HepG2 (cell line): ENCODE measurements at regions not wholly inside any gene's neighbourhood (a gene's known extent, or its start where the extent isn't known, plus 50 kb on each side); places are given as distances from the start of the nearest gene placed in this dataset.

ENCODE experiments used
- ATAC-seq: fragments of 200-7000 bp; cut with Tn5 transposase; 3 replicates; pipeline ENCODE4 v1.9.1; 2020; ENCODE audit warnings: mild to moderate bottlenecking, moderate library complexity
- BruUV-seq: library from RNA; stranded (reverse); fragments of 400-500 nt; replicated peaks from 2 replicates; lab custom pipeline; 2021; lab: Mats Ljungman, UMichigan
- CTCF ChIA-PET: fragments of 300-600 bp; formaldehyde crosslinking; extraction: SDS; loops from one replicate; lab custom pipeline; 2021; ENCODE audit warnings: low total read pairs, inconsistent platforms, low intra/inter-chr PET ratio; lab: Yijun Ruan, JAX
- POLR2A ChIA-PET: fragments of 350-600 bp; sonication (Branson Sonifier 250); formaldehyde crosslinking; loops from one replicate; lab custom pipeline; 2020; ENCODE audit warnings: antibody characterized with exemption, inconsistent platforms; lab: Yijun Ruan, JAX
- DNase-seq: peaks from one replicate; pipeline ENCODE4 v3.0.0-alpha.2; 2015; ENCODE audit warnings: low spot score
- FAIRE-seq: peaks from 3 replicates; lab custom pipeline; 2011; peaks lifted over from hg19 to GRCh38; lab: Jason Lieb, UNC
- H2AFZ ChIP-seq: one replicate; pipeline ENCODE4 v1.6.1; 2011; ENCODE audit warnings: low read length, inconsistent platforms
- H3K27ac ChIP-seq: fragments of 300-600 bp; 3 replicates; pipeline ENCODE4 v1.8.0; 2011; ENCODE audit warnings: mixed run types, mild to moderate bottlenecking, mixed read lengths, low read length, inconsistent platforms; ENCODE audit not compliant: insufficient read depth; ENCODE audit errors: extremely low read length
- H3K27me3 ChIP-seq, 2 experiments: fragments of 200-600 bp in 1 of 2; 2 replicates in 1 of 2; 3 replicates in 1 of 2; pipeline versions ENCODE4 v1.6.0 to v1.8.0; 2011; ENCODE audit warnings: low read length in 2 of 2, mild to moderate bottlenecking in 2 of 2, moderate library complexity in 2 of 2, inconsistent platforms in 1 of 2; ENCODE audit not compliant: insufficient read depth in 2 of 2, control insufficient read depth in 1 of 2
- H3K36me3 ChIP-seq, 2 experiments: fragments of 200-600 bp in 1 of 2; replicated peaks in 1 of 2; 2 replicates in 1 of 2; 3 replicates in 1 of 2; pipeline versions ENCODE4 v1.5.1 to v1.8.0; 2011; ENCODE audit warnings: low read length in 2 of 2, inconsistent platforms in 1 of 2; ENCODE audit not compliant: insufficient read depth in 2 of 2, control insufficient read depth in 1 of 2
- H3K4me1 ChIP-seq: 2 replicates; pipeline ENCODE4 v1.5.1; 2012; ENCODE audit warnings: low read length, inconsistent platforms; ENCODE audit not compliant: insufficient read depth
- H3K4me2 ChIP-seq: 2 replicates; pipeline ENCODE4 v1.6.0; 2011; ENCODE audit warnings: low read depth, low read length, inconsistent platforms
- H3K4me3 ChIP-seq, 3 experiments: fragments of 200-600 bp in 1 of 3; sonication (generic), shearing (Covaris generic) in 1 of 3; replicated peaks in 1 of 3; 2 replicates each; pipeline ENCODE4 v1.5.1; 2011 to 2016; ENCODE audit warnings: low read length in 3 of 3, inconsistent platforms in 2 of 3, low read depth in 2 of 3, mild to moderate bottlenecking in 2 of 3, control low read depth in 1 of 3, mixed read lengths in 1 of 3; ENCODE audit not compliant: insufficient read depth in 1 of 3
- H3K79me2 ChIP-seq: one replicate; pipeline ENCODE4 v1.6.1; 2011; ENCODE audit warnings: low read length, inconsistent platforms; ENCODE audit not compliant: insufficient read depth
- H3K9ac ChIP-seq: 2 replicates; pipeline ENCODE4 v1.6.0; 2011; ENCODE audit warnings: mild to moderate bottlenecking, low read depth, low read length, inconsistent platforms; ENCODE audit not compliant: insufficient read depth
- H3K9me3 ChIP-seq: 2 replicates; pipeline ENCODE4 v1.5.1; 2012; ENCODE audit warnings: mild to moderate bottlenecking, low read length
- H4K20me1 ChIP-seq: 2 replicates; pipeline ENCODE4 v1.6.0; 2011; ENCODE audit warnings: inconsistent platforms, mild to moderate bottlenecking, low read length, moderate library complexity; ENCODE audit not compliant: insufficient read depth
- CENPX ChIP-seq: sonication (generic); formaldehyde crosslinking; IDR thresholded peaks from 2 replicates; pipeline ENCODE4 v1.9.0; 2021; ENCODE audit warnings: mild to moderate bottlenecking, missing genetic modification reagents, moderate library complexity
- CREB1 ChIP-seq, 2 experiments: fragments of 450-650 bp in 1 of 2; IDR thresholded peaks; 2 replicates each; pipeline ENCODE4 v1.6.1; 2016 to 2017; ENCODE audit warnings: control low read depth in 1 of 2, mild to moderate bottlenecking in 1 of 2, missing compliant biosample characterization in 1 of 2, missing genetic modification characterization in 1 of 2
- DR1 ChIP-seq: sonication (generic); formaldehyde crosslinking; IDR thresholded peaks from 2 replicates; pipeline ENCODE4 v1.8.0; 2021; ENCODE audit warnings: mild to moderate bottlenecking, missing genetic modification reagents, inconsistent platforms
- EED ChIP-seq: sonication (generic); formaldehyde crosslinking; IDR thresholded peaks from 2 replicates; pipeline ENCODE4 v1.5.0; 2020; ENCODE audit warnings: mild to moderate bottlenecking, missing genetic modification reagents
- ELF1 ChIP-seq: sonication (generic); formaldehyde crosslinking; IDR thresholded peaks from 2 replicates; pipeline ENCODE4 v1.4.0; 2020; ENCODE audit warnings: missing genetic modification reagents
- MTA1 ChIP-seq: sonication (generic); formaldehyde crosslinking; IDR thresholded peaks from 2 replicates; pipeline ENCODE4 v1.4.0; 2020; ENCODE audit warnings: missing genetic modification reagents, mild to moderate bottlenecking, borderline replicate concordance
- SAFB2 ChIP-seq: sonication (generic); formaldehyde crosslinking; IDR thresholded peaks from 2 replicates; pipeline ENCODE4 v1.5.1; 2020; ENCODE audit warnings: missing genetic modification reagents, low read depth, mild to moderate bottlenecking, borderline replicate concordance
- SNAPC2 ChIP-seq: sonication (generic); formaldehyde crosslinking; IDR thresholded peaks from 2 replicates; pipeline ENCODE4 v1.8.1; 2022; ENCODE audit warnings: mild to moderate bottlenecking, missing genetic modification reagents
- TCF7 ChIP-seq: sonication (generic); IDR thresholded peaks from 2 replicates; pipeline ENCODE4 v1.6.1; 2016; ENCODE audit warnings: antibody characterized with exemption, low read depth
- TRIM24 ChIP-seq: sonication (generic); formaldehyde crosslinking; IDR thresholded peaks from 2 replicates; pipeline ENCODE4 v1.8.0; 2022; ENCODE audit warnings: mild to moderate bottlenecking, missing genetic modification reagents
- ZBTB1 ChIP-seq: sonication (generic); formaldehyde crosslinking; IDR thresholded peaks from 2 replicates; pipeline ENCODE4 v1.4.0; 2020; ENCODE audit warnings: missing genetic modification reagents, borderline replicate concordance
- ZNF350 ChIP-seq: sonication (generic); formaldehyde crosslinking; IDR thresholded peaks from 2 replicates; pipeline ENCODE4 v1.4.0; 2020; ENCODE audit warnings: mild to moderate bottlenecking, low read depth, missing genetic modification reagents, borderline replicate concordance
- ZSCAN20 ChIP-seq: sonication (generic); formaldehyde crosslinking; IDR thresholded peaks from 2 replicates; pipeline ENCODE4 v1.4.0; 2020; ENCODE audit warnings: missing genetic modification reagents, mild to moderate bottlenecking, borderline replicate concordance
- ZSCAN22 ChIP-seq: sonication (generic); formaldehyde crosslinking; IDR thresholded peaks from 2 replicates; pipeline ENCODE4 v1.4.0; 2020; ENCODE audit warnings: mild to moderate bottlenecking, missing genetic modification reagents
- WGBS: methylation state at CpG from one replicate; pipeline ENCODE4 v1.1.6; 2017; ENCODE audit warnings: low lambda C conversion rate; 5-methylcytosine and 5-hydroxymethylcytosine counted together
- in situ Hi-C: cut with HindIII; loops from 2 replicates; pipeline ENCODE4 v1.10.0; 2017; ENCODE audit warnings: low pct_unique_long_range_greater_than_20kb; ENCODE audit not compliant: extremely low pct_ligation_motif_present
- intact Hi-C: fragments of 100-400 bp; cut with micrococcal nuclease; formaldehyde crosslinking; loops from one replicate; pipeline ENCODE4 v1.10.0; 2022; ENCODE audit not compliant: unreplicated experiment
- TF ChIP-seq, protein P1 (sequence below): IDR thresholded peaks from 2 replicates; pipeline ENCODE4 v1.6.1; 2016; ENCODE audit warnings: missing compliant biosample characterization, missing genetic modification reagents, borderline replicate concordance
- TF ChIP-seq, protein P2 (sequence below): sonication (generic); formaldehyde crosslinking; IDR thresholded peaks from 2 replicates; pipeline ENCODE4 v1.8.0; 2022; ENCODE audit warnings: low read depth, missing genetic modification reagents
- TF ChIP-seq, protein P3 (sequence below): sonication (generic); formaldehyde crosslinking; IDR thresholded peaks from 2 replicates; pipeline ENCODE4 v1.4.0; 2020; ENCODE audit warnings: low read depth, mild to moderate bottlenecking, missing genetic modification reagents

DNA sequence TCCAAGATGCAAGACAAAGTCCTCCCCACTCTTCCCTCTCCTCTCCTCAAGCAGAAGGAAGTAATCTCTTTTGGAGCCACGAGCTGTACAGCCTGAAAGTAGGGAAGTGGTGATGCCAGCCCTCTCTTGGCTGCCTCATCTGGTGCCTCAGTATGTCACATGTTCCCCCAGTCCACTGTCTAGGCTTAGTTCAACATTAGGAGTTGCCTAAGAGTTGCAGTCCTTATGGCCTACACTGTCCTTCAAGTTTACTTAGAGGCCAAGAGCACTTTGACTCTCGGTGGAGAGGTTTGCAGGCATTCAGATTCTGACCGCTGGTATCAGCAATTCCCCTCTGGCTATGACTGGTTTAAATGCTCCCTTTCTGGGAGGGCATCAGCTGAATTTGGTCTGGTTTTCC is 735.6 kb downstream of the GLUD2 start:
- POLR2A ChIA-PET: no interaction called here
- Histone ChIP-seq H4K20me1 (no peaks in the 10 kb centered on the region), H3K4me2 (no peak overlapping the region), H3K36me3 (no peaks in the 10 kb centered on the region), H3K4me3 (no peak overlapping the region), H3K9me3 (no peaks in the 10 kb centered on the region), H3K4me1 (no peaks in the 10 kb centered on the region), H3K79me2 (no peaks in the 10 kb centered on the region), H3K9ac (no peak overlapping the region), H2AFZ (no peak overlapping the region), H3K27me3 (no peaks in the 10 kb centered on the region), H3K27ac (no peak overlapping the region)
- DNase-seq (no peak), ATAC-seq (no peak), FAIRE-seq (no peak)
- CTCF ChIA-PET: no interaction called here
- TF ChIP-seq SAFB2 (CRISPR knock-in tag) (no peak), ZSCAN22 (CRISPR knock-in tag) (no peak), MTA1 (no peak), ZBTB1 (CRISPR knock-in tag) (no peak), ELF1 (CRISPR knock-in tag) (no peak), ZSCAN20 (CRISPR knock-in tag) (no peak), TRIM24 (CRISPR knock-in tag) (no peak), ZNF350 (CRISPR knock-in tag) (no peak), SNAPC2 (no peak), DR1 (CRISPR knock-in tag) (no peak), CREB1 (IDR thresholded peaks at IDR 0.05) (no peak), CREB1 (CRISPR knock-in tag; IDR thresholded peaks at IDR 0.05) (no peak), EED (CRISPR knock-in tag) (no peak), TCF7 (no peak), CENPX (CRISPR knock-in tag) (no peak)
- TF ChIP-seq, protein P1, sequence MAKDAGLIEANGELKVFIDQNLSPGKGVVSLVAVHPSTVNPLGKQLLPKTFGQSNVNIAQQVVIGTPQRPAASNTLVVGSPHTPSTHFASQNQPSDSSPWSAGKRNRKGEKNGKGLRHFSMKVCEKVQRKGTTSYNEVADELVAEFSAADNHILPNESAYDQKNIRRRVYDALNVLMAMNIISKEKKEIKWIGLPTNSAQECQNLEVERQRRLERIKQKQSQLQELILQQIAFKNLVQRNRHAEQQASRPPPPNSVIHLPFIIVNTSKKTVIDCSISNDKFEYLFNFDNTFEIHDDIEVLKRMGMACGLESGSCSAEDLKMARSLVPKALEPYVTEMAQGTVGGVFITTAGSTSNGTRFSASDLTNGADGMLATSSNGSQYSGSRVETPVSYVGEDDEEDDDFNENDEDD: no peak
- TF ChIP-seq, protein P2, sequence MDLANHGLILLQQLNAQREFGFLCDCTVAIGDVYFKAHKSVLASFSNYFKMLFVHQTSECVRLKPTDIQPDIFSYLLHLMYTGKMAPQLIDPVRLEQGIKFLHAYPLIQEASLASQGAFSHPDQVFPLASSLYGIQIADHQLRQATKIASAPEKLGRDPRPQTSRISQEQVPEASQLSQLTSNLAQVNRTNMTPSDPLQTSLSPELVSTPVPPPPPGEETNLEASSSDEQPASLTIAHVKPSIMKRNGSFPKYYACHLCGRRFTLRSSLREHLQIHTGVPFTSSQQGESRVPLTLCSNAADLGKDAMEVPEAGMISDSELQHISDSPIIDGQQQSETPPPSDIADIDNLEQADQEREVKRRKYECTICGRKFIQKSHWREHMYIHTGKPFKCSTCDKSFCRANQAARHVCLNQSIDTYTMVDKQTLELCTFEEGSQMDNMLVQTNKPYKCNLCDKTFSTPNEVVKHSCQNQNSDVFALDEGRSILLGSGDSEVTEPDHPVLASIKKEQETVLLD: no peak
- TF ChIP-seq, protein P3, sequence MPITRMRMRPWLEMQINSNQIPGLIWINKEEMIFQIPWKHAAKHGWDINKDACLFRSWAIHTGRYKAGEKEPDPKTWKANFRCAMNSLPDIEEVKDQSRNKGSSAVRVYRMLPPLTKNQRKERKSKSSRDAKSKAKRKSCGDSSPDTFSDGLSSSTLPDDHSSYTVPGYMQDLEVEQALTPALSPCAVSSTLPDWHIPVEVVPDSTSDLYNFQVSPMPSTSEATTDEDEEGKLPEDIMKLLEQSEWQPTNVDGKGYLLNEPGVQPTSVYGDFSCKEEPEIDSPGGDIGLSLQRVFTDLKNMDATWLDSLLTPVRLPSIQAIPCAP (CRISPR knock-in tag): no peak
- no TSS peak for BruUV-seq
- in situ Hi-C loops (no loop called here), intact Hi-C loops (no loop called here)
- no CpG with 5 or more reads among the region's 3 CpGs for WGBS
